Neural cell (in vitro differentiated cells): ENCODE measurements at regions not wholly inside any gene's neighbourhood (a gene's known extent, or its start where the extent isn't known, plus 50 kb on each side); places are given as distances from the start of the nearest gene placed in this dataset.

Experiments
- H2AFZ ChIP-seq: fragments of 200-600, 300-800 bp; sonication (generic), shearing (Covaris generic); 2 replicates; pipeline ENCODE4 v1.6.0; 2014; ENCODE audit warnings: low read depth, mild to moderate bottlenecking, antibody characterized with exemption, low read length, moderate library complexity
- H3F3A ChIP-seq: fragments of 200-600 bp; shearing (Covaris generic); 2 replicates; pipeline ENCODE4 v1.6.1; 2016; ENCODE audit warnings: mild to moderate bottlenecking, moderate library complexity, mixed read lengths, antibody characterized with exemption, low read length; ENCODE audit not compliant: insufficient read depth, poor library complexity, severe bottlenecking
- H3K27ac ChIP-seq: fragments of 200-600, 300-800 bp; sonication (generic), shearing (Covaris generic); 2 replicates; pipeline ENCODE4 v1.5.1; 2014; ENCODE audit warnings: mild to moderate bottlenecking, low read length, moderate library complexity
- H3K27me3 ChIP-seq: fragments of 300-800, 200-600 bp; sonication (generic), shearing (Covaris generic); 2 replicates; pipeline ENCODE4 v1.6.0; 2014; ENCODE audit warnings: mild to moderate bottlenecking, low read depth, low read length, moderate library complexity; ENCODE audit not compliant: insufficient read depth
- H3K36me3 ChIP-seq: fragments of 300-800, 200-600 bp; sonication (generic), shearing (Covaris generic); 2 replicates; pipeline ENCODE4 v1.5.1; 2014; ENCODE audit warnings: mild to moderate bottlenecking, antibody characterized with exemption, low read length, moderate library complexity; ENCODE audit not compliant: insufficient read depth
- H3K4me2 ChIP-seq: fragments of 300-800, 200-600 bp; sonication (generic), shearing (Covaris generic); 2 replicates; pipeline ENCODE4 v1.6.0; 2014; ENCODE audit warnings: mild to moderate bottlenecking, low read length
- H3K4me3 ChIP-seq: fragments of 300-800, 200-600 bp; sonication (generic), shearing (Covaris generic); 2 replicates; pipeline ENCODE4 v1.5.1; 2014; ENCODE audit warnings: mild to moderate bottlenecking, low read length, moderate library complexity
- H3K79me2 ChIP-seq: fragments of 200-600 bp; shearing (Covaris generic); replicated peaks from 2 replicates; pipeline ENCODE4 v1.6.0; 2014; ENCODE audit warnings: mild to moderate bottlenecking, low read length, moderate library complexity; ENCODE audit not compliant: insufficient read depth
- H3K9ac ChIP-seq: fragments of 300-800, 200-600 bp; sonication (generic), shearing (Covaris generic); 2 replicates; pipeline ENCODE4 v1.6.1; 2016; ENCODE audit warnings: mild to moderate bottlenecking, low read length, mixed read lengths
- H3K9me2 ChIP-seq: fragments of 200-600 bp; shearing (Covaris generic); 2 replicates; pipeline ENCODE4 v1.6.1; 2016; ENCODE audit warnings: mild to moderate bottlenecking, low read length, mixed read lengths; ENCODE audit not compliant: insufficient read depth
- H3K9me3 ChIP-seq: fragments of 200-600, 300-800 bp; sonication (generic), shearing (Covaris generic); 2 replicates; pipeline ENCODE4 v1.6.1; 2016; ENCODE audit warnings: mild to moderate bottlenecking, mixed run types, low read length, moderate library complexity, mixed read lengths
- H4K20me1 ChIP-seq: fragments of 200-600 bp; shearing (Covaris generic); 2 replicates; pipeline ENCODE4 v1.6.1; 2016; ENCODE audit warnings: mild to moderate bottlenecking, mixed run types; ENCODE audit not compliant: insufficient read depth
- EP300 ChIP-seq: fragments of 450-650 bp; conservative IDR thresholded peaks from 2 replicates; pipeline ENCODE4 v1.6.1; 2014; ENCODE audit warnings: antibody characterized with exemption, mild to moderate bottlenecking, moderate library complexity; ENCODE audit not compliant: poor library complexity, severe bottlenecking
- EZH2 ChIP-seq: fragments of 200-600, 300-800 bp; shearing (Covaris generic), sonication (generic); IDR thresholded peaks from 2 replicates; pipeline ENCODE4 v1.6.1; 2014; ENCODE audit warnings: antibody characterized with exemption, low read length, borderline replicate concordance, mild to moderate bottlenecking; ENCODE audit not compliant: insufficient read depth, poor library complexity, severe bottlenecking
- MXI1 ChIP-seq: fragments of 450-650 bp; conservative IDR thresholded peaks from 2 replicates; pipeline ENCODE4 v1.6.1; 2014; ENCODE audit warnings: antibody characterized with exemption, mild to moderate bottlenecking; ENCODE audit not compliant: poor library complexity, severe bottlenecking
- POLR2AphosphoS5 ChIP-seq: IDR thresholded peaks from 2 replicates; pipeline ENCODE4 v1.6.1; 2012
- RAD21 ChIP-seq: fragments of 450-650 bp; conservative IDR thresholded peaks from 2 replicates; pipeline ENCODE4 v1.6.1; 2014; ENCODE audit warnings: antibody characterized with exemption, mild to moderate bottlenecking, moderate library complexity
- REST ChIP-seq: IDR thresholded peaks from 2 replicates; pipeline ENCODE4 v1.6.1; 2012; ENCODE audit warnings: borderline replicate concordance
- SMC3 ChIP-seq: fragments of 450-650 bp; conservative IDR thresholded peaks from 2 replicates; pipeline ENCODE4 v1.6.1; 2014; ENCODE audit warnings: antibody characterized with exemption, mild to moderate bottlenecking, moderate library complexity; ENCODE audit not compliant: poor library complexity
- TAF1 ChIP-seq: IDR thresholded peaks from 2 replicates; pipeline ENCODE4 v1.6.1; 2012; ENCODE audit warnings: low read depth
- TF ChIP-seq, protein P1 (sequence below): fragments of 450-650 bp; IDR thresholded peaks from 2 replicates; pipeline ENCODE4 v1.5.1; 2014; ENCODE audit warnings: antibody characterized with exemption, mild to moderate bottlenecking, moderate library complexity; ENCODE audit not compliant: poor library complexity, severe bottlenecking

GRCh38 chr6:151690768-151691562 is 116.5 kb upstream of the ESR1 start:
- no peak overlapping the region for H3K27ac ChIP-seq
- H3K9me2 ChIP-seq = no peaks in the 10 kb centered on the region
- H3K9me3 ChIP-seq = no peaks in the 10 kb centered on the region
- no peaks in the 10 kb centered on the region for H3K36me3 ChIP-seq
- H3K79me2 ChIP-seq = no peaks in the 10 kb centered on the region
- H3F3A ChIP-seq = no peaks in the 10 kb centered on the region
- no peak overlapping the region for H2AFZ ChIP-seq
- no peaks in the 10 kb centered on the region for H3K27me3 ChIP-seq
- H3K9ac ChIP-seq = no peak overlapping the region
- no peaks in the 10 kb centered on the region for H4K20me1 ChIP-seq
- no peak for TF ChIP-seq REST
- TF ChIP-seq TAF1 = no peak
- TF ChIP-seq EZH2 = no peak
- TF ChIP-seq SMC3 = no peak
- no peak for TF ChIP-seq MXI1
- TF ChIP-seq EP300 = no peak
- TF ChIP-seq, protein P1, sequence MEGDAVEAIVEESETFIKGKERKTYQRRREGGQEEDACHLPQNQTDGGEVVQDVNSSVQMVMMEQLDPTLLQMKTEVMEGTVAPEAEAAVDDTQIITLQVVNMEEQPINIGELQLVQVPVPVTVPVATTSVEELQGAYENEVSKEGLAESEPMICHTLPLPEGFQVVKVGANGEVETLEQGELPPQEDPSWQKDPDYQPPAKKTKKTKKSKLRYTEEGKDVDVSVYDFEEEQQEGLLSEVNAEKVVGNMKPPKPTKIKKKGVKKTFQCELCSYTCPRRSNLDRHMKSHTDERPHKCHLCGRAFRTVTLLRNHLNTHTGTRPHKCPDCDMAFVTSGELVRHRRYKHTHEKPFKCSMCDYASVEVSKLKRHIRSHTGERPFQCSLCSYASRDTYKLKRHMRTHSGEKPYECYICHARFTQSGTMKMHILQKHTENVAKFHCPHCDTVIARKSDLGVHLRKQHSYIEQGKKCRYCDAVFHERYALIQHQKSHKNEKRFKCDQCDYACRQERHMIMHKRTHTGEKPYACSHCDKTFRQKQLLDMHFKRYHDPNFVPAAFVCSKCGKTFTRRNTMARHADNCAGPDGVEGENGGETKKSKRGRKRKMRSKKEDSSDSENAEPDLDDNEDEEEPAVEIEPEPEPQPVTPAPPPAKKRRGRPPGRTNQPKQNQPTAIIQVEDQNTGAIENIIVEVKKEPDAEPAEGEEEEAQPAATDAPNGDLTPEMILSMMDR = no peak
- no peak for TF ChIP-seq POLR2AphosphoS5
- no peak for TF ChIP-seq RAD21
- no peak overlapping the region for H3K4me3 ChIP-seq
- H3K4me2 ChIP-seq = no peak overlapping the region

DNA sequence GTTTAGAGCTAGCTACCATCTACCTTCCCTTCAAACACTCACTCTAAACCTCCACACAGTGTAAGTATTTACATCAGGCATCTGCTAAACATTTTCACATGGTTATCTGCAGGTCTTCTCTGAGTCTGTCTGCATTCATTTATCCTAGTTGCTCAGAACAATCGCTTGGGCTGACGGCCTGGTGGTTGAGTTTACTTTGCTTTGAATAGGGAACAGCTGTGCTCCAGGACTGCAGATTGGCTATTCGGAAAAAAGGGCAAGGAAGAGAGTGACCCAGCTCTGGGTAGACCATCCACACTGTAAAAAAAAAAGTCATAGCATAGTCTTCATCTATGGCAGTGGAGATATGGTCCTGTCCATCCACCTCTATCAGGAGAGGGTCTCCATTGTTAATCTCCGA is 115.3 kb upstream of the ESR1 start:
- no peaks in the 10 kb centered on the region for H3K9me2 ChIP-seq
- H3K9ac ChIP-seq = no peak overlapping the region
- H3K4me3 ChIP-seq = no peak overlapping the region
- no peaks in the 10 kb centered on the region for H3K27me3 ChIP-seq
- H3K4me2 ChIP-seq = no peak overlapping the region
- no peak overlapping the region for H2AFZ ChIP-seq
- no peak for TF ChIP-seq EZH2
- TF ChIP-seq, protein P1 = no peak
- TF ChIP-seq EP300 = no peak
- no peak for TF ChIP-seq RAD21
- no peak for TF ChIP-seq SMC3
- TF ChIP-seq MXI1 = no peak
- no peaks in the 10 kb centered on the region for H3K79me2 ChIP-seq
- no peaks in the 10 kb centered on the region for H3F3A ChIP-seq
- H3K36me3 ChIP-seq = no peaks in the 10 kb centered on the region
- no peaks in the 10 kb centered on the region for H4K20me1 ChIP-seq
- no peak overlapping the region for H3K27ac ChIP-seq
- no peaks in the 10 kb centered on the region for H3K9me3 ChIP-seq
